ENCODE measurements at regions not wholly inside any gene's neighbourhood (a gene's known extent, or its start where the extent isn't known, plus 50 kb on each side); places are given as distances from the start of the nearest gene placed in this dataset.

DNA sequence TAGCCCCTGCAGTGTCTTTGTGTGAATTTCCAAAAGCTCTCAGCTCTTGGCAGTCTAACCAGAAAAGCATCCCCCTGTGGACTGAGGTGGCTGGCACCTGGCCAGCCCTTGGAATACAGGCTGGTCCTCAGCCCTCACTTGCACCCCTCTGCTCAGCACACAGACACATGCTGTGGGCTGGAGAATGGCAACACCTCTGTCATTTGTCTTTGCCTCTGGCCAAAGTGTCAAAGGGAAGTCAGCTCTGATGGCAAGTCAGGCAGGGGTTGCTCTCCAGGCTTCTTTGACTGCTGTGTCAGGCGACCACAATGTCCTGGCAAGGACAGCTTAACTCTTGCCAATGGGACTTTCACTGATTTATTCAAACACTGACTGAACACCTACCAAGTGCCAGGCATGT lies 724.8 kb downstream of the INHBA start:
- TF ChIP-seq POLR2AphosphoS5 (IDR thresholded peaks at IDR 0.05): no peak
- no peak for TF ChIP-seq EP300 (IDR thresholded peaks at IDR 0.05)
- TF ChIP-seq CTCF (IDR thresholded peaks at IDR 0.05): no peak
- no peak for TF ChIP-seq POLR2A (IDR thresholded peaks at IDR 0.05)
- 88% methylated on average over 1 of the region's 1 CpG; no CpG with 5 or more reads in 1 of the 2 donors for WGBS, 2 donors (ENCODE audit: low coverage in 1 of 2)
- Histone ChIP-seq H3K4me1 (no peaks in the 10 kb centered on the region), H3K9me3 (no peaks in the 10 kb centered on the region), H3K36me3 (no peaks in the 10 kb centered on the region), H3K27ac (no peak overlapping the region), H3K4me3 (no peak overlapping the region), H3K27me3 (no peaks in the 10 kb centered on the region)
- no peak for ATAC-seq

- TF ChIP-seq POLR2A (IDR thresholded peaks at IDR 0.05) (no peak), CTCF (IDR thresholded peaks at IDR 0.05) (no peak), EP300 (IDR thresholded peaks at IDR 0.05) (no peak), POLR2AphosphoS5 (IDR thresholded peaks at IDR 0.05) (no peak)
- Histone ChIP-seq H3K27me3 (no peaks in the 10 kb centered on the region), H3K4me3 (no peak overlapping the region), H3K4me1 (no peaks in the 10 kb centered on the region), H3K27ac (no peak overlapping the region), H3K36me3 (no peaks in the 10 kb centered on the region), H3K9me3 (no peaks in the 10 kb centered on the region)
- no peak for ATAC-seq
- 64 to 89% methylated on average over 1 of the region's 1 CpG for WGBS, 2 donors (ENCODE audit: low coverage in 1 of 2)
Observed at GRCh38 chr7:40977533-40977932, 725.4 kb downstream of the INHBA start.

GRCh38 chr7:40972426-40972825 lies 730.5 kb downstream of the INHBA start:
- H3K9me3 ChIP-seq: no peaks in the 10 kb centered on the region
- no peaks in the 10 kb centered on the region for H3K36me3 ChIP-seq
- no peak overlapping the region for H3K27ac ChIP-seq
- TF ChIP-seq EP300 (IDR thresholded peaks at IDR 0.05) (no peak), POLR2AphosphoS5 (IDR thresholded peaks at IDR 0.05) (no peak), CTCF (IDR thresholded peaks at IDR 0.05) (no peak), POLR2A (IDR thresholded peaks at IDR 0.05) (no peak)
- no peaks in the 10 kb centered on the region for H3K27me3 ChIP-seq
- peaks cover 0 to 8% (median 0%) of the 10 kb centered on the region in 3 donors for H3K4me1 ChIP-seq
- 67 to 86% methylated on average over 1 of the region's 1 CpG for WGBS, 2 donors (ENCODE audit: low coverage in 1 of 2)
- no peak overlapping the region for H3K4me3 ChIP-seq
- ATAC-seq: no peak

DNA sequence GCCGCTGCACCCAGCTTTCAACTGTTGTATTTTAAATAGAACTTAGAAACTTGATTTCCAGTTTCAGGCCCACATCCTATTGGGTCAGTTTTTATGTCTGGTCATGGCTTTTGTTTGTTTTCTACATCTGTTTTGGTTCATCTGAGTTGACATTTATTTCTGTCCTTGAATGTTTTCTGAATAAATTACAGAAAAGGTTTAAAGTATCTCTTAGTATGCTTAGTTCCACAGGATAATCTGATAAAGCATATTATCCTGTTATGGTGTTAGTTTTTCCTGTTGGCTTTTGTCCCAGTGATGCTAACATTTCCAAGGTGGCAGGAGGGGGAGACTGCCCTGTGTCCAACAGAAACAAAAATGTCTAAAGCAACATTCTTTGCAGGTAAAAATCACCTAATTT lies 733.2 kb downstream of the INHBA start:
- WGBS, 2 donors (ENCODE audit: low coverage in 1 of 2): 69 to 70% methylated on average over 1 of the region's 1 CpG
- no peak for ATAC-seq

More for the DNA sequence above, 733.2 kb downstream of the INHBA start:
- H3K9me3 ChIP-seq: no peaks in the 10 kb centered on the region
- H3K36me3 ChIP-seq: no peaks in the 10 kb centered on the region
- H3K27me3 ChIP-seq: no peaks in the 10 kb centered on the region
- H3K4me3 ChIP-seq: no peak overlapping the region
- H3K4me1 ChIP-seq: peaks cover 0 to 8% (median 0%) of the 10 kb centered on the region in 3 donors
- TF ChIP-seq EP300 (IDR thresholded peaks at IDR 0.05): no peak
- TF ChIP-seq CTCF (IDR thresholded peaks at IDR 0.05): no peak
- no peak for TF ChIP-seq POLR2A (IDR thresholded peaks at IDR 0.05)
- TF ChIP-seq POLR2AphosphoS5 (IDR thresholded peaks at IDR 0.05): no peak
- H3K27ac ChIP-seq: no peak overlapping the region
